ENCODE measurements at regions not wholly inside any gene's neighbourhood (a gene's known extent, or its start where the extent isn't known, plus 50 kb on each side); places are given as distances from the start of the nearest gene placed in this dataset.
"Not testable (repeated sequence)": the region's sequence is repeated elsewhere in the genome, so short reads cannot be mapped to it uniquely, and the experiment has no call there.

- intact Hi-C loops (cut with micrococcal nuclease): no loop called here
- no peak for DNase-seq
- H3K27ac Mint-ChIP-seq: no peak overlapping the region
- CTCF ChIA-PET: no interaction called here
- H3K27me3 Mint-ChIP-seq: no peaks in the 10 kb centered on the region
- H3K36me3 Mint-ChIP-seq: no peaks in the 10 kb centered on the region
- POLR2A ChIA-PET: no interaction called here
- no peaks in the 10 kb centered on the region for H3K4me1 Mint-ChIP-seq (ENCODE audit: low read depth)
- H3K9me3 Mint-ChIP-seq: peaks cover 12% of the 10 kb centered on the region
- no peak overlapping the region for H3K4me3 Mint-ChIP-seq
These were observed 624.9 kb downstream of the SLITRK6 start for GRCh38 chr13:85174291-85174690.

GRCh38 chr13:85170372-85170771 lies 628.8 kb downstream of the SLITRK6 start:
- H3K27ac Mint-ChIP-seq: no peak overlapping the region

DNA sequence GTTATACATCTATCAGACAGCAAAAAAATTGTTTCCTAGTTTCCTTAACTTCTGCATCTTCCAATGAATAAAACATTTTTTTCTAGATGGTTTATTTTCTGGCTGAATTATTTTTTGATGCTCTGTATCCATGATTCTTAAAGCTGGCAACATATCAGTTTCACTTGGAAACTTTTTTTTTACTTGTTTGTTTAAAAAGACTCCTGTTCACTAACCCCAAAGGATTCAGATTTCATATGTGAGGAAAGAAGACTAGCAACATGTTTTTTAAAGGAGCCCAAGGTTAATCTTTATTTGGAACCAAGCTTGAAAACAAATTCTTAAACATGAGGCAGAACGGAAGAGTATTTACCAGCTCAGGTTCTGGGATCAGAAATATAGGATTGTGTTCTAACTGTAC lies 632.3 kb downstream of the SLITRK6 start:
- no peak for DNase-seq
- H3K36me3 Mint-ChIP-seq: no peaks in the 10 kb centered on the region
- CTCF ChIA-PET: no interaction called here
- no peaks in the 10 kb centered on the region for H3K27me3 Mint-ChIP-seq
- intact Hi-C loops (cut with micrococcal nuclease): no loop called here
- no peaks in the 10 kb centered on the region for H3K4me1 Mint-ChIP-seq (ENCODE audit: low read depth)
- peaks cover 18% of the 10 kb centered on the region for H3K9me3 Mint-ChIP-seq
- POLR2A ChIA-PET: no interaction called here
- no peak overlapping the region for H3K27ac Mint-ChIP-seq
- H3K4me3 Mint-ChIP-seq: no peak overlapping the region

More at GRCh38 chr13:85170372-85170771, 628.8 kb downstream of the SLITRK6 start:
- peaks cover 7% of the 10 kb centered on the region for H3K9me3 Mint-ChIP-seq
- no peak for DNase-seq
- ChIA-PET CTCF (no interaction called here), POLR2A (no interaction called here)
- no peak overlapping the region for H3K4me3 Mint-ChIP-seq
- no peaks in the 10 kb centered on the region for H3K36me3 Mint-ChIP-seq
- H3K4me1 Mint-ChIP-seq (ENCODE audit: low read depth): no peaks in the 10 kb centered on the region
- H3K27me3 Mint-ChIP-seq: no peaks in the 10 kb centered on the region
- intact Hi-C loops (cut with micrococcal nuclease): no loop called here

DNA sequence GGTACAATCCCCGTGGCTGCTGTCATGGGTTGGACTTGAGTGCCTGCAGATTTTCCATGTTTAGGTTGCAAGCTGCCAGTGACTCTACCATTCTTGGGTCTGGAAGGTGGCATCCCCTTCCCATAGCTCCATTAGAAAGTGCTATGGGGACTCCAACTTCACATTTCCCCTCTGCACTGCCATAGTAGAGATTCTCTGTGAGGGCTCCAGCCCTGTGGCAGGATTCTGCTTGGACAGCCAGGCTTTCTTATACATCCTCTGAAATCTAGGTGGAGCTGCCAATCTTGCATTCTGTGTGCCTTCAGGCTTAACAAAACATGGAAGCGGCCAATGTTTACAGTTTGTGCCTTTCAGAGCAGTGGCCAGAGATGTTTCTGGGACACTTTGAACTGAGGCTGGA lies 636.2 kb downstream of the SLITRK6 start:
- CTCF ChIA-PET: no interaction called here
- Mint-ChIP-seq H3K4me3 (no peak overlapping the region), H3K9me3 (peaks cover 16% of the 10 kb centered on the region), H3K4me1 (ENCODE audit: low read depth) (no peaks in the 10 kb centered on the region), H3K27ac (no peak overlapping the region), H3K36me3 (no peaks in the 10 kb centered on the region), H3K27me3 (no peaks in the 10 kb centered on the region)
- POLR2A ChIA-PET: no interaction called here
- intact Hi-C loops (cut with micrococcal nuclease): no loop called here
- no peak for DNase-seq

DNA sequence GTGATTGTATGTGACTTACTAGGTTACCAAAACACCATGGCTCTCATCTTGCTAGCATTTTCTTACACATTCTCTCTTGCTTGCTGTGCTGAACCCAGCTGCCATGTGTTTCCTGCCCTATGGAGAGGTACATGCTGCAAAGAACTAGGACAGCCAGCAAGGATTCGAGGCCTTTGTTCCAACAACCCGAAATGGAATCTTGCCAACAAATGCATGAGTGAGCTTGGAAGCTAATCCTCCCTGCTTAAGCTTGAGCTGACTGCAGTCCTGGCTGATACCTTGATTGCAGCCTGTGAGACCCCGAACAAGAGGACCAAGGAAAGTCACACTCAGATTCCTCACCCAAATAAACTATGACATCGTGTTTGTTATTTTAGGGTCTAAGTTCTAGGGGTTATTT lies 651.2 kb downstream of the SLITRK6 start:
- Mint-ChIP-seq H3K27ac (no peak overlapping the region), H3K4me3 (no peak overlapping the region), H3K4me1 (ENCODE audit: low read depth) (no peaks in the 10 kb centered on the region), H3K9me3 (peaks cover 4% of the 10 kb centered on the region), H3K36me3 (no peaks in the 10 kb centered on the region), H3K27me3 (no peaks in the 10 kb centered on the region)
- CTCF ChIA-PET: no interaction called here
- intact Hi-C loops (cut with micrococcal nuclease): no loop called here
- POLR2A ChIA-PET: no interaction called here
- DNase-seq: no peak

DNA sequence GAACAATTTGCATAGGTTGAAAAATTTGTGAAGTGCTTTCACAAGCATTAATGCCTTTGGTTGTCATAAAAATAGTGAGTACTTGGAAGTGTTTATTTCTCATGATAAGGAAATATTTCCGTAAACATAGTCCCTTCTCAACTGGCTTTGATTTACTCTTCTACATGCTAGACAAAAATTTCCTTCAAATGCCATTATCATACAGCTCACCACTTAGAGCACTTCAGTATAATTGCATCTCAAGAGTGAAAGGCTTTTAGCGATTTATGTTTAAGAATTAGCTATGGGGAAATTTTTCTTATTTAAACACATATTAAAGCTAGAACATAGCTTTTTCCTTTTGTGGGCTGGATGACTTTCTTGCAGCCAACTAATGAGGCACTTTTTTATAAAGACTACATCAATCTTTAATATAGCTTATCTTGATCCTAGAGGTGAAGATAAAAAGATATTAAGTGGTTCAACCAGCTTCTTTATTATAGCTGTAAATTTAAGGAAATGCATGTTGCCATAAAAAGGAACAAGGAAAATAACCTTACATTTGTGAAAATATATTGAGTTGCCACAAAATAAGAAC lies 656.8 kb downstream of the SLITRK6 start:
- Mint-ChIP-seq H3K27ac (no peak overlapping the region), H3K4me1 (ENCODE audit: low read depth) (no peaks in the 10 kb centered on the region), H3K9me3 (peaks cover 4% of the 10 kb centered on the region), H3K36me3 (no peaks in the 10 kb centered on the region), H3K27me3 (no peaks in the 10 kb centered on the region), H3K4me3 (no peak overlapping the region)
- no peak for DNase-seq
- POLR2A ChIA-PET: no interaction called here
- CTCF ChIA-PET: no interaction called here
- intact Hi-C loops (cut with micrococcal nuclease): no loop called here

DNA sequence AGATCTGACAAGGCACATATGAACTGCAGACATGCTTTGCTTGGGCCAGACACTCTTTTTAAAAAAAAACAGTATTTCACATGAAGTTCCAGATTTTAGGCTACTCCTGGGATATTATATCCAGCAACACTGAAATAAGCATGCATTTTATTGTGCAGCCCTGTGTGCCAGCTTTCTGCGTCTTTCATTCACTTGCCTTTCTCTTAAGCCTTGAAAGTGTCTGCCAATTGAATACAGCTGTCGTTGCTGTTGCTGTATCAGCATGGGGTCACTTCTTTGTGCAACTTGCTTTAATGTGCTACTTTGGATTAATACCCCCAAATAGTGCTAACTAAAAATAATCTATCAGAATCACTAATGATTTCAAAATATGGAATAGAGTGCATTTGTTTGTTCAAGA lies 657.8 kb downstream of the SLITRK6 start:
- peaks cover 4% of the 10 kb centered on the region for H3K9me3 Mint-ChIP-seq
- intact Hi-C loops (cut with micrococcal nuclease): no loop called here
- POLR2A ChIA-PET: no interaction called here
- H3K4me1 Mint-ChIP-seq (ENCODE audit: low read depth): no peaks in the 10 kb centered on the region
- no peak for DNase-seq
- CTCF ChIA-PET: no interaction called here
- no peaks in the 10 kb centered on the region for H3K36me3 Mint-ChIP-seq
- H3K27ac Mint-ChIP-seq: no peak overlapping the region
- H3K4me3 Mint-ChIP-seq: no peak overlapping the region
- H3K27me3 Mint-ChIP-seq: no peaks in the 10 kb centered on the region

- H3K4me3 Mint-ChIP-seq: no peak overlapping the region
- no peaks in the 10 kb centered on the region for H3K4me1 Mint-ChIP-seq (ENCODE audit: low read depth)
- no peak for DNase-seq
- no peaks in the 10 kb centered on the region for H3K27me3 Mint-ChIP-seq
- no peaks in the 10 kb centered on the region for H3K36me3 Mint-ChIP-seq
- POLR2A ChIA-PET: no interaction called here
- H3K27ac Mint-ChIP-seq: no peak overlapping the region
- intact Hi-C loops (cut with micrococcal nuclease): no loop called here
- peaks cover 4% of the 10 kb centered on the region for H3K9me3 Mint-ChIP-seq
- CTCF ChIA-PET: no interaction called here
These were observed 659.0 kb downstream of the SLITRK6 start for GRCh38 chr13:85140192-85140591.

GRCh38 chr13:85137516-85137915 lies 661.7 kb downstream of the SLITRK6 start:
- H3K4me1 Mint-ChIP-seq (ENCODE audit: low read depth): no peaks in the 10 kb centered on the region
- no peak overlapping the region for H3K27ac Mint-ChIP-seq
- DNase-seq: no peak
- intact Hi-C loops (cut with micrococcal nuclease): no loop called here
- H3K36me3 Mint-ChIP-seq: no peaks in the 10 kb centered on the region
- CTCF ChIA-PET: no interaction called here
- H3K9me3 Mint-ChIP-seq: peaks cover 4% of the 10 kb centered on the region
- H3K27me3 Mint-ChIP-seq: no peaks in the 10 kb centered on the region
- no peak overlapping the region for H3K4me3 Mint-ChIP-seq
- POLR2A ChIA-PET: no interaction called here

DNA sequence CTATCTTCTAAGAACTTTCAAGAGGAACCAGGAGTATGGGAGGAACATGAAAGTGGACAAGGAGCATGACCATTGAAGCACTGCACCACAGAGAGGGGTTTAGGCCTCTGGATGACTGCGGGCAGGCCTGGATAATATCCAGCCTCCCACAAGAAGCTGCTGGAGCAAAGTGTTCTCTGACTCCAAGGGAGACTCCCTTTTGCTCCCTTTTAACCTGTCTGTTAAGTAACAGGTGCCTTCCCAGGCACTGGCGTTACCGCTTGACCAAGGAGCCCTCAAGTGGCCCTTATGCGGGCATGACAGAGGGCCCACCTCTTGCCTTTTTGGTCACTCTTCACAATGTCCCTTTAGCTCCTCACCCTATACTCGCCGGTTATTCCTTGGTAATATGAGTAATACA lies 666.2 kb downstream of the SLITRK6 start:
- ChIA-PET CTCF (no interaction called here), POLR2A (no interaction called here)
- Mint-ChIP-seq H3K36me3 (no peaks in the 10 kb centered on the region), H3K27ac (no peak overlapping the region), H3K9me3 (peaks cover 3% of the 10 kb centered on the region), H3K4me3 (no peak overlapping the region), H3K4me1 (ENCODE audit: low read depth) (no peaks in the 10 kb centered on the region), H3K27me3 (no peaks in the 10 kb centered on the region)
- intact Hi-C loops (cut with micrococcal nuclease): no loop called here
- no peak for DNase-seq

- POLR2A ChIA-PET; DNase-seq; intact Hi-C loops (cut with micrococcal nuclease); H3K4me1 Mint-ChIP-seq (ENCODE audit: low read depth); H3K27me3 Mint-ChIP-seq; H3K9me3 Mint-ChIP-seq; H3K4me3 Mint-ChIP-seq; H3K36me3 Mint-ChIP-seq; CTCF ChIA-PET; H3K27ac Mint-ChIP-seq: not testable (repeated sequence)
These were observed 675.7 kb downstream of the SLITRK6 start for GRCh38 chr13:85123501-85123900.

DNA sequence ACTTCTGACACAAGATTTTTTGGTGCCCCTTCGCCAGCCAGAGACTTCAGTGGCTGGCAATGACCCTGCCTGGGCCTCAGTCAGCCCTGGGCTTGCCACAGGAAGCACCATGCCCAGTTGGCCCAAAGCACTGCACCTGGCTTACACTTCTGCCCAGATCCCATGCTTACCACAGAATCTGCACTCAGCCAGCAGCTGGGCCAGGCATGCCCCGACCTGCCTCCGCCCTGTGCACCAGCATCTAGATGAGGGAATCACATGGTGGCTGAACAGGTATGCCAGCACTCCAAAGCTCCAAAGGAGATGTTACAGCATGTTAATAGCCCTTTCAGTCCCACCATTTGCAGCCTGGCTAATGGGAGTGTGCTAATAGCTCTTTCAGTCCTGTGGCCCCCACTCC lies 690.9 kb downstream of the SLITRK6 start:
- intact Hi-C loops (cut with micrococcal nuclease): no loop called here
- ChIA-PET POLR2A (no interaction called here), CTCF (no interaction called here)
- H3K4me1 Mint-ChIP-seq (ENCODE audit: low read depth): no peaks in the 10 kb centered on the region
- no peaks in the 10 kb centered on the region for H3K27me3 Mint-ChIP-seq
- H3K9me3 Mint-ChIP-seq: peaks cover 9% of the 10 kb centered on the region
- DNase-seq: no peak
- no peak overlapping the region for H3K27ac Mint-ChIP-seq
- no peaks in the 10 kb centered on the region for H3K36me3 Mint-ChIP-seq
- H3K4me3 Mint-ChIP-seq: no peak overlapping the region

GRCh38 chr13:85099245-85099644 lies 700.0 kb downstream of the SLITRK6 start:
- Mint-ChIP-seq H3K36me3 (no peaks in the 10 kb centered on the region), H3K4me1 (ENCODE audit: low read depth) (no peaks in the 10 kb centered on the region), H3K27me3 (no peaks in the 10 kb centered on the region), H3K27ac (no peak overlapping the region), H3K9me3 (peaks cover 18% of the 10 kb centered on the region), H3K4me3 (no peak overlapping the region)
- CTCF ChIA-PET: no interaction called here
- intact Hi-C loops (cut with micrococcal nuclease): no loop called here
- POLR2A ChIA-PET: no interaction called here
- DNase-seq: no peak
